Prostate gland (tissue), 2 donors: ENCODE measurements at regions not wholly inside any gene's neighbourhood (a gene's known extent, or its start where the extent isn't known, plus 50 kb on each side); places are given as distances from the start of the nearest gene placed in this dataset.

Source experiments
- CTCF ChIP-seq, 4 experiments: fragments of 200-600 bp in 2 of 4; fragments of 450-650 bp in 2 of 4; sonication (generic) in 2 of 4; IDR thresholded peaks; 1 replicate in 3 of 4; 2 replicates in 1 of 4; pipeline ENCODE4 v1.5.1; 2016 to 2019; ENCODE audit warnings: antibody characterized with exemption in 4 of 4, mild to moderate bottlenecking in 2 of 4, moderate library complexity in 2 of 4
- POLR2AphosphoS5 ChIP-seq: sonication (generic); formaldehyde crosslinking; IDR thresholded peaks from one replicate; pipeline ENCODE4 v1.6.1; 2017; ENCODE audit warnings: antibody characterized with exemption

GRCh38 chr4:96241819-96242218 is 401.9 kb downstream of the PDHA2 start:
- TF ChIP-seq POLR2AphosphoS5 (no peak), CTCF (IDR thresholded peaks at IDR 0.05) (no peak)
